ENCODE measurements at regions not wholly inside any gene's neighbourhood (a gene's known extent, or its start where the extent isn't known, plus 50 kb on each side); places are given as distances from the start of the nearest gene placed in this dataset.

- Histone ChIP-seq H2AFZ (replicated peaks; ENCODE audit: low read length, poor library complexity) (no peak overlapping the region), H3K4me2 (ENCODE audit: low read depth, low read length) (no peak overlapping the region), H4K8ac (ENCODE audit: low read depth in 2 of 2, low read length in 2 of 2) (no peak overlapping the region), H2BK15ac (ENCODE audit: low read depth, low read length) (no peak overlapping the region), H2BK120ac (ENCODE audit: low read depth, low read length) (no peak overlapping the region), H3K27me3 (ENCODE audit: control insufficient read depth, insufficient read depth, low read length) (no peaks in the 10 kb centered on the region), H3K56ac (ENCODE audit: extremely low read depth, insufficient read depth, low read length) (no peak overlapping the region), H2AK5ac (ENCODE audit: low read depth, low read length) (no peak overlapping the region), H4K91ac (ENCODE audit: insufficient read depth, low read depth, low read length) (no peak overlapping the region), H3K14ac (replicated peaks; ENCODE audit: low read depth, low read length) (no peak overlapping the region), H3K23ac (ENCODE audit: low read depth, low read length) (no peak overlapping the region), H3K9ac (ENCODE audit: low read depth, low read length) (no peak overlapping the region), H3K36me3 (ENCODE audit: control insufficient read depth, insufficient read depth, low read length) (no peaks in the 10 kb centered on the region), H3K4me1 (ENCODE audit: control insufficient read depth, insufficient read depth, low read length) (no peaks in the 10 kb centered on the region), H3K4me3 (ENCODE audit: insufficient read depth, low read depth, low read length) (no peak overlapping the region), H3K9me1 (ENCODE audit: insufficient read depth, low read length) (no peaks in the 10 kb centered on the region), H3K9me3 (ENCODE audit: control insufficient read depth, insufficient read depth, low read length) (no peaks in the 10 kb centered on the region), H4K20me1 (ENCODE audit: insufficient read depth, low read length) (no peaks in the 10 kb centered on the region), H3K18ac (ENCODE audit: low read depth, low read length) (no peak overlapping the region), H3K27ac (ENCODE audit: insufficient read depth, low read length) (no peak overlapping the region), H3K79me1 (ENCODE audit: low read depth in 1 of 2, low read length in 2 of 2) (no peaks in the 10 kb centered on the region), H2BK5ac (ENCODE audit: low read depth, low read length, poor library complexity, severe bottlenecking) (no peak overlapping the region), H2BK20ac (ENCODE audit: low read depth, low read length) (no peak overlapping the region), H3K4ac (ENCODE audit: low read depth, low read length) (no peak overlapping the region), H2AK9ac (replicated peaks; ENCODE audit: low read depth, low read length, poor library complexity) (no peak overlapping the region), H4K5ac (ENCODE audit: low read depth, low read length) (no peak overlapping the region)
- no peak for DNase-seq
- no TSS peak for BruUV-seq (replicated peaks)
- dilution Hi-C loops (cut with HindIII; ENCODE audit: low sequenced_read_pairs, unreplicated experiment): no loop called here
- POLR2A ChIA-PET (ENCODE audit: unreplicated experiment): no interaction called here
- CTCF ChIA-PET: no interaction called here
- no CpG with 5 or more reads among the region's 2 CpGs for WGBS, 2 experiments (ENCODE audit: extremely low coverage in 2 of 2, insufficient read length in 1 of 2)
- intact Hi-C loops (cut with micrococcal nuclease): no loop called here
- TF ChIP-seq CHD1 (IDR thresholded peaks at IDR 0.05; ENCODE audit: low read depth, low read length) (no peak), BHLHE40 (IDR thresholded peaks at IDR 0.05; ENCODE audit: low read depth, low read length) (no peak), POLR2A (IDR thresholded peaks at IDR 0.05; ENCODE audit: low read depth, low read length) (no peak), SMC3 (IDR thresholded peaks at IDR 0.05; ENCODE audit: low read depth, low read length) (no peak), RAD21 (IDR thresholded peaks at IDR 0.05; ENCODE audit: low read length) (no peak), MAFK (IDR thresholded peaks at IDR 0.05; ENCODE audit: low read depth, low read length) (no peak)
- TF ChIP-seq, protein P1, sequence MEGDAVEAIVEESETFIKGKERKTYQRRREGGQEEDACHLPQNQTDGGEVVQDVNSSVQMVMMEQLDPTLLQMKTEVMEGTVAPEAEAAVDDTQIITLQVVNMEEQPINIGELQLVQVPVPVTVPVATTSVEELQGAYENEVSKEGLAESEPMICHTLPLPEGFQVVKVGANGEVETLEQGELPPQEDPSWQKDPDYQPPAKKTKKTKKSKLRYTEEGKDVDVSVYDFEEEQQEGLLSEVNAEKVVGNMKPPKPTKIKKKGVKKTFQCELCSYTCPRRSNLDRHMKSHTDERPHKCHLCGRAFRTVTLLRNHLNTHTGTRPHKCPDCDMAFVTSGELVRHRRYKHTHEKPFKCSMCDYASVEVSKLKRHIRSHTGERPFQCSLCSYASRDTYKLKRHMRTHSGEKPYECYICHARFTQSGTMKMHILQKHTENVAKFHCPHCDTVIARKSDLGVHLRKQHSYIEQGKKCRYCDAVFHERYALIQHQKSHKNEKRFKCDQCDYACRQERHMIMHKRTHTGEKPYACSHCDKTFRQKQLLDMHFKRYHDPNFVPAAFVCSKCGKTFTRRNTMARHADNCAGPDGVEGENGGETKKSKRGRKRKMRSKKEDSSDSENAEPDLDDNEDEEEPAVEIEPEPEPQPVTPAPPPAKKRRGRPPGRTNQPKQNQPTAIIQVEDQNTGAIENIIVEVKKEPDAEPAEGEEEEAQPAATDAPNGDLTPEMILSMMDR (conservative IDR thresholded peaks at IDR 0.05; ENCODE audit: low read depth, low read length): no peak
- no peak for ATAC-seq (ENCODE audit: low read depth)
- in situ Hi-C loops (cut with MboI; ENCODE audit: low sequenced_read_pairs): no loop called here
Observed at GRCh38 chr10:108078263-108078662, 913.8 kb upstream of the SORCS1 start.

Measured in IMR-90 (cell line).